ENCODE measurements at regions not wholly inside any gene's neighbourhood (a gene's known extent, or its start where the extent isn't known, plus 50 kb on each side); places are given as distances from the start of the nearest gene placed in this dataset.

DNA sequence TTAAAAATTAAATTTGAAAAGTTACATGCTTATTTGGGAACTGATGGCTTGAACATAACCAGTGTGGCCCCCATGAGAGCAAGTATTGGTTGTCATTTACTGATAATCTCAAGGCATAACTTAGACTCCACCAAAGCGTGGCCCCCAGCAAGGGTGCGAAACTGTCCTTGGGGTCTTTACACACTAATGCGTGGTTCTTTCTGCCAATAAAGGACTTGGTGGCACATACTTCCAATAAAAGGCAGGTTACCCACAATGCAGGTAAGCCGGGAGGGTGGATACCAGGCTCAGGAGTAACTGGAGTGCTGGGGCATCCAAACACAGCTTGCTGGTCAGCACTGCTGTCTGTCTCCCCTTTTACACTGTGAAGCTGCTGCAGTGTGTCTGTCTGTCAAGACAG is 278.2 kb upstream of the NCKAP5 start:
- Histone ChIP-seq H3K27ac (ENCODE audit: low read depth) (no peak overlapping the region), H3K36me3 (ENCODE audit: insufficient read depth) (no peaks in the 10 kb centered on the region), H4K20me1 (replicated peaks; ENCODE audit: insufficient read depth) (no peaks in the 10 kb centered on the region), H3F3A (replicated peaks; ENCODE audit: low read depth) (no peaks in the 10 kb centered on the region), H3K9me2 (ENCODE audit: insufficient read depth) (0 out of 2 replicates have a peak, but pooled peaks cover 4% of the 10 kb centered on the region), H3K4me2 (no peak overlapping the region), H2AFZ (no peak overlapping the region), H3K4me1 (ENCODE audit: insufficient read depth) (no peaks in the 10 kb centered on the region), H3K4me3 (no peak overlapping the region), H3K27me3 (ENCODE audit: insufficient read depth) (no peaks in the 10 kb centered on the region), H3K79me2 (replicated peaks; ENCODE audit: insufficient read depth) (no peaks in the 10 kb centered on the region)
- Mint-ChIP-seq H3K27ac (no peak overlapping the region), H3K4me1 (peaks cover 6% of the 10 kb centered on the region), H3K27me3 (ENCODE audit: insufficient read depth, low read depth, poor library complexity) (peaks cover 8% of the 10 kb centered on the region), H3K4me3 (no peak overlapping the region), H3K9me3 (peaks cover 5% of the 10 kb centered on the region; the same call in 1 of the 3 replicates), H3K36me3 (ENCODE audit: low read depth) (no peaks in the 10 kb centered on the region)
- ATAC-seq, result no peak
- DNase-seq (ENCODE audit: low spot score), result no peak
- TF ChIP-seq ETS1 (IDR thresholded peaks at IDR 0.05) (no peak), JUNB (IDR thresholded peaks at IDR 0.05; ENCODE audit: unreplicated experiment) (no peak), ZNF114 (CRISPR knock-in tag; IDR thresholded peaks at IDR 0.05) (no peak), STAT1 (IDR thresholded peaks at IDR 0.05; ENCODE audit: unreplicated experiment) (no peak), CREB1 (CRISPR knock-in tag; IDR thresholded peaks at IDR 0.05; ENCODE audit: low read depth) (no peak), CTCF (conservative IDR thresholded peaks at IDR 0.05; ENCODE audit: low read depth in 2 of 2) (no peak), EZH2phosphoT487 (IDR thresholded peaks at IDR 0.05; ENCODE audit: unreplicated experiment) (no peak)
- TF ChIP-seq, protein P1, sequence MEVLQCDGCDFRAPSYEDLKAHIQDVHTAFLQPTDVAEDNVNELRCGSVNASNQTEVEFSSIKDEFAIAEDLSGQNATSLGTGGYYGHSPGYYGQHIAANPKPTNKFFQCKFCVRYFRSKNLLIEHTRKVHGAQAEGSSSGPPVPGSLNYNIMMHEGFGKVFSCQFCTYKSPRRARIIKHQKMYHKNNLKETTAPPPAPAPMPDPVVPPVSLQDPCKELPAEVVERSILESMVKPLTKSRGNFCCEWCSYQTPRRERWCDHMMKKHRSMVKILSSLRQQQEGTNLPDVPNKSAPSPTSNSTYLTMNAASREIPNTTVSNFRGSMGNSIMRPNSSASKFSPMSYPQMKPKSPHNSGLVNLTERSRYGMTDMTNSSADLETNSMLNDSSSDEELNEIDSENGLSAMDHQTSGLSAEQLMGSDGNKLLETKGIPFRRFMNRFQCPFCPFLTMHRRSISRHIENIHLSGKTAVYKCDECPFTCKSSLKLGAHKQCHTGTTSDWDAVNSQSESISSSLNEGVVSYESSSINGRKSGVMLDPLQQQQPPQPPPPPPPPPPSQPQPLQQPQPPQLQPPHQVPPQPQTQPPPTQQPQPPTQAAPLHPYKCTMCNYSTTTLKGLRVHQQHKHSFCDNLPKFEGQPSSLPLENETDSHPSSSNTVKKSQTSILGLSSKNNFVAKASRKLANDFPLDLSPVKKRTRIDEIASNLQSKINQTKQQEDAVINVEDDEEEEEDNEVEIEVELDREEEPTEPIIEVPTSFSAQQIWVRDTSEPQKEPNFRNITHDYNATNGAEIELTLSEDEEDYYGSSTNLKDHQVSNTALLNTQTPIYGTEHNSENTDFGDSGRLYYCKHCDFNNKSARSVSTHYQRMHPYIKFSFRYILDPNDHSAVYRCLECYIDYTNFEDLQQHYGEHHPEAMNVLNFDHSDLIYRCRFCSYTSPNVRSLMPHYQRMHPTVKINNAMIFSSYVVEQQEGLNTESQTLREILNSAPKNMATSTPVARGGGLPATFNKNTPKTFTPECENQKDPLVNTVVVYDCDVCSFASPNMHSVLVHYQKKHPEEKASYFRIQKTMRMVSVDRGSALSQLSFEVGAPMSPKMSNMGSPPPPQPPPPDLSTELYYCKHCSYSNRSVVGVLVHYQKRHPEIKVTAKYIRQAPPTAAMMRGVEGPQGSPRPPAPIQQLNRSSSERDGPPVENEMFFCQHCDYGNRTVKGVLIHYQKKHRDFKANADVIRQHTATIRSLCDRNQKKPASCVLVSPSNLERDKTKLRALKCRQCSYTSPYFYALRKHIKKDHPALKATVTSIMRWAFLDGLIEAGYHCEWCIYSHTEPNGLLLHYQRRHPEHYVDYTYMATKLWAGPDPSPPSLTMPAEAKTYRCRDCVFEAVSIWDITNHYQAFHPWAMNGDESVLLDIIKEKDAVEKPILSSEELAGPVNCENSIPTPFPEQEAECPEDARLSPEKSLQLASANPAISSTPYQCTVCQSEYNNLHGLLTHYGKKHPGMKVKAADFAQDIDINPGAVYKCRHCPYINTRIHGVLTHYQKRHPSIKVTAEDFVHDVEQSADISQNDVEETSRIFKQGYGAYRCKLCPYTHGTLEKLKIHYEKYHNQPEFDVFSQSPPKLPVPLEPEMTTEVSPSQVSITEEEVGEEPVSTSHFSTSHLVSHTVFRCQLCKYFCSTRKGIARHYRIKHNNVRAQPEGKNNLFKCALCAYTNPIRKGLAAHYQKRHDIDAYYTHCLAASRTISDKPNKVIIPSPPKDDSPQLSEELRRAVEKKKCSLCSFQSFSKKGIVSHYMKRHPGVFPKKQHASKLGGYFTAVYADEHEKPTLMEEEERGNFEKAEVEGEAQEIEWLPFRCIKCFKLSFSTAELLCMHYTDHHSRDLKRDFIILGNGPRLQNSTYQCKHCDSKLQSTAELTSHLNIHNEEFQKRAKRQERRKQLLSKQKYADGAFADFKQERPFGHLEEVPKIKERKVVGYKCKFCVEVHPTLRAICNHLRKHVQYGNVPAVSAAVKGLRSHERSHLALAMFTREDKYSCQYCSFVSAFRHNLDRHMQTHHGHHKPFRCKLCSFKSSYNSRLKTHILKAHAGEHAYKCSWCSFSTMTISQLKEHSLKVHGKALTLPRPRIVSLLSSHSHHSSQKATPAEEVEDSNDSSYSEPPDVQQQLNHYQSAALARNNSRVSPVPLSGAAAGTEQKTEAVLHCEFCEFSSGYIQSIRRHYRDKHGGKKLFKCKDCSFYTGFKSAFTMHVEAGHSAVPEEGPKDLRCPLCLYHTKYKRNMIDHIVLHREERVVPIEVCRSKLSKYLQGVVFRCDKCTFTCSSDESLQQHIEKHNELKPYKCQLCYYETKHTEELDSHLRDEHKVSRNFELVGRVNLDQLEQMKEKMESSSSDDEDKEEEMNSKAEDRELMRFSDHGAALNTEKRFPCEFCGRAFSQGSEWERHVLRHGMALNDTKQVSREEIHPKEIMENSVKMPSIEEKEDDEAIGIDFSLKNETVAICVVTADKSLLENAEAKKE (CRISPR knock-in tag; IDR thresholded peaks at IDR 0.05), result no peak

Measured in GM23338 (cell line).